ENCODE measurements at regions not wholly inside any gene's neighbourhood (a gene's known extent, or its start where the extent isn't known, plus 50 kb on each side); places are given as distances from the start of the nearest gene placed in this dataset.

- no peak for DNase-seq (ENCODE audit: low read depth, low spot score)
Measured at GRCh38 chr1:209057901-209058300, 525.6 kb upstream of the CAMK1G start.

- no peak for DNase-seq (ENCODE audit: low read depth, low spot score)
Measured at GRCh38 chr1:209059376-209059775, 524.1 kb upstream of the CAMK1G start.

- DNase-seq (ENCODE audit: low read depth, low spot score) = no peak
Measured at GRCh38 chr1:209059981-209060380, 523.5 kb upstream of the CAMK1G start.

GRCh38 chr1:209062081-209062620, 521.4 kb upstream of the CAMK1G start:
- no peak for DNase-seq (ENCODE audit: low read depth, low spot score)

- DNase-seq (ENCODE audit: low read depth, low spot score) = no peak
Measured at GRCh38 chr1:209062863-209063262, 520.7 kb upstream of the CAMK1G start.

GRCh38 chr1:209063767-209064659, 519.5 kb upstream of the CAMK1G start:
- no peak for DNase-seq (ENCODE audit: low read depth, low spot score)

GRCh38 chr1:209064850-209065706, 518.4 kb upstream of the CAMK1G start:
- DNase-seq (ENCODE audit: low read depth, low spot score) = no peak

GRCh38 chr1:209072481-209072880, 511.0 kb upstream of the CAMK1G start:
- no peak for DNase-seq (ENCODE audit: low read depth, low spot score)

- no peak for DNase-seq (ENCODE audit: low read depth, low spot score)
Measured at GRCh38 chr1:209073879-209074278, 509.6 kb upstream of the CAMK1G start.

- no peak for DNase-seq (ENCODE audit: low read depth, low spot score)
Measured at GRCh38 chr1:209074575-209075250, 508.8 kb upstream of the CAMK1G start.

GRCh38 chr1:209076688-209077087, 506.8 kb upstream of the CAMK1G start:
- DNase-seq (ENCODE audit: low read depth, low spot score) = no peak

GRCh38 chr1:209080170-209080781, 503.2 kb upstream of the CAMK1G start:
- DNase-seq (ENCODE audit: low read depth, low spot score) = no peak

GRCh38 chr1:209086486-209087192, 496.9 kb upstream of the CAMK1G start:
- DNase-seq (ENCODE audit: low read depth, low spot score) = no peak

- no peak for DNase-seq (ENCODE audit: low read depth, low spot score)
Measured at GRCh38 chr1:209094384-209094783, 489.1 kb upstream of the CAMK1G start.

- no peak for DNase-seq (ENCODE audit: low read depth, low spot score)
Measured at GRCh38 chr1:209095627-209096595, 487.6 kb upstream of the CAMK1G start.

GRCh38 chr1:209100460-209100859, 483.1 kb upstream of the CAMK1G start:
- DNase-seq (ENCODE audit: low read depth, low spot score) = no peak

GRCh38 chr1:209101106-209101505, 482.4 kb upstream of the CAMK1G start:
- DNase-seq (ENCODE audit: low read depth, low spot score) = no peak

GRCh38 chr1:209102120-209102519, 481.4 kb upstream of the CAMK1G start:
- no peak for DNase-seq (ENCODE audit: low read depth, low spot score)

- no peak for DNase-seq (ENCODE audit: low read depth, low spot score)
Measured at GRCh38 chr1:209102531-209102930, 481.0 kb upstream of the CAMK1G start.

Data from pulmonary artery endothelial cell (primary cell).